ENCODE measurements at regions not wholly inside any gene's neighbourhood (a gene's known extent, or its start where the extent isn't known, plus 50 kb on each side); places are given as distances from the start of the nearest gene placed in this dataset.

DNA sequence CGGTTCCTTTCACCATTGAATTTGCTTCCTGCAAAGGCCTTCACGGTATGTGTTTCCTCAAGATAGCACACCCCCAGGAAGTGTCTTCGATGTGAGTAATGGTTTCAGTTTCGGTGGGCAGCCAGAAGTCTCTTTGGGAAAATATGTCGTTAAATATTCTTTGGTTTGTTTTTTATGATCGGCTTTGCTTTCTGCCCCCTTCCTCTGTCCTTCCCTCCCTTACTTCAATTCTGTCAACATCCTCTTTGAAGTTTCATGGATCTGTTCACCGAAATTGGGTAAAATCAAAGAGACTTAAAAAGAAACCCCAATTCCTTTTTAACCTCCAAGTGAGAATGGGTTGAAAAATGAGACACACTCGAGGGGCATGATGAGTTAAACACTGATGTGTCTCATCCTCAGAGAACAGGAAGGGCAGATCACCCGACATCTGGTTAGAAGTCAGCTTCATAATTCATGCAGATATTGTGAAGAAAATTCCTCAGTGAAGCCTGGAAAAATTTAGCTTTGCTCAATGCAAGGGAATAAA, 170.8 kb upstream of the HABP2 start:
- TF ChIP-seq, protein P1, sequence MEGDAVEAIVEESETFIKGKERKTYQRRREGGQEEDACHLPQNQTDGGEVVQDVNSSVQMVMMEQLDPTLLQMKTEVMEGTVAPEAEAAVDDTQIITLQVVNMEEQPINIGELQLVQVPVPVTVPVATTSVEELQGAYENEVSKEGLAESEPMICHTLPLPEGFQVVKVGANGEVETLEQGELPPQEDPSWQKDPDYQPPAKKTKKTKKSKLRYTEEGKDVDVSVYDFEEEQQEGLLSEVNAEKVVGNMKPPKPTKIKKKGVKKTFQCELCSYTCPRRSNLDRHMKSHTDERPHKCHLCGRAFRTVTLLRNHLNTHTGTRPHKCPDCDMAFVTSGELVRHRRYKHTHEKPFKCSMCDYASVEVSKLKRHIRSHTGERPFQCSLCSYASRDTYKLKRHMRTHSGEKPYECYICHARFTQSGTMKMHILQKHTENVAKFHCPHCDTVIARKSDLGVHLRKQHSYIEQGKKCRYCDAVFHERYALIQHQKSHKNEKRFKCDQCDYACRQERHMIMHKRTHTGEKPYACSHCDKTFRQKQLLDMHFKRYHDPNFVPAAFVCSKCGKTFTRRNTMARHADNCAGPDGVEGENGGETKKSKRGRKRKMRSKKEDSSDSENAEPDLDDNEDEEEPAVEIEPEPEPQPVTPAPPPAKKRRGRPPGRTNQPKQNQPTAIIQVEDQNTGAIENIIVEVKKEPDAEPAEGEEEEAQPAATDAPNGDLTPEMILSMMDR (IDR thresholded peaks at IDR 0.05; ENCODE audit: insufficient read depth, low read length) = no peak
- TF ChIP-seq, protein P2, sequence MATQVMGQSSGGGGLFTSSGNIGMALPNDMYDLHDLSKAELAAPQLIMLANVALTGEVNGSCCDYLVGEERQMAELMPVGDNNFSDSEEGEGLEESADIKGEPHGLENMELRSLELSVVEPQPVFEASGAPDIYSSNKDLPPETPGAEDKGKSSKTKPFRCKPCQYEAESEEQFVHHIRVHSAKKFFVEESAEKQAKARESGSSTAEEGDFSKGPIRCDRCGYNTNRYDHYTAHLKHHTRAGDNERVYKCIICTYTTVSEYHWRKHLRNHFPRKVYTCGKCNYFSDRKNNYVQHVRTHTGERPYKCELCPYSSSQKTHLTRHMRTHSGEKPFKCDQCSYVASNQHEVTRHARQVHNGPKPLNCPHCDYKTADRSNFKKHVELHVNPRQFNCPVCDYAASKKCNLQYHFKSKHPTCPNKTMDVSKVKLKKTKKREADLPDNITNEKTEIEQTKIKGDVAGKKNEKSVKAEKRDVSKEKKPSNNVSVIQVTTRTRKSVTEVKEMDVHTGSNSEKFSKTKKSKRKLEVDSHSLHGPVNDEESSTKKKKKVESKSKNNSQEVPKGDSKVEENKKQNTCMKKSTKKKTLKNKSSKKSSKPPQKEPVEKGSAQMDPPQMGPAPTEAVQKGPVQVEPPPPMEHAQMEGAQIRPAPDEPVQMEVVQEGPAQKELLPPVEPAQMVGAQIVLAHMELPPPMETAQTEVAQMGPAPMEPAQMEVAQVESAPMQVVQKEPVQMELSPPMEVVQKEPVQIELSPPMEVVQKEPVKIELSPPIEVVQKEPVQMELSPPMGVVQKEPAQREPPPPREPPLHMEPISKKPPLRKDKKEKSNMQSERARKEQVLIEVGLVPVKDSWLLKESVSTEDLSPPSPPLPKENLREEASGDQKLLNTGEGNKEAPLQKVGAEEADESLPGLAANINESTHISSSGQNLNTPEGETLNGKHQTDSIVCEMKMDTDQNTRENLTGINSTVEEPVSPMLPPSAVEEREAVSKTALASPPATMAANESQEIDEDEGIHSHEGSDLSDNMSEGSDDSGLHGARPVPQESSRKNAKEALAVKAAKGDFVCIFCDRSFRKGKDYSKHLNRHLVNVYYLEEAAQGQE (IDR thresholded peaks at IDR 0.05; ENCODE audit: insufficient replicate concordance, low read depth) = no peak
- no peak for TF ChIP-seq GABPA (IDR thresholded peaks at IDR 0.05; ENCODE audit: low read depth)

Measured in HL-60 (cell line).